PC-9 (cell line): ENCODE measurements at regions not wholly inside any gene's neighbourhood (a gene's known extent, or its start where the extent isn't known, plus 50 kb on each side); places are given as distances from the start of the nearest gene placed in this dataset.

Experiments used
- BruUV-seq: library from RNA; stranded (reverse); fragments of 400-500 nt; replicated peaks from 2 replicates; lab custom pipeline; 2021; lab: Mats Ljungman, UMichigan
- CTCF ChIA-PET: fragments of 300-600 bp; sonication (Branson Sonifier 250); formaldehyde crosslinking; loops from one replicate; lab custom pipeline; 2022; ENCODE audit warnings: antibody characterized with exemption; lab: Charles Lee
- POLR2A ChIA-PET: fragments of 300-600 bp; sonication (Branson Sonifier 250); formaldehyde crosslinking; loops from one replicate; lab custom pipeline; 2022; ENCODE audit warnings: antibody characterized with exemption; ENCODE audit not compliant: unreplicated experiment; lab: Charles Lee
- DNase-seq, 2 experiments: peaks; one replicate each; pipeline versions ENCODE4 v3.0.0 to v3.0.0-alpha.2; 2015 to 2022; ENCODE audit warnings: mixed read lengths in 1 of 2
- H2AFZ ChIP-seq: fragments of 200-600 bp; sonication (generic); 2 replicates; pipeline ENCODE4 v1.8.1; 2017; ENCODE audit warnings: antibody characterized with exemption
- H3F3A ChIP-seq: fragments of 200-600 bp; sonication (generic); 2 replicates; pipeline ENCODE4 v1.8.1; 2017; ENCODE audit warnings: antibody characterized with exemption, mild to moderate bottlenecking, low read depth; ENCODE audit not compliant: insufficient read depth
- H3K27ac ChIP-seq: fragments of 200-600 bp; sonication (generic); 2 replicates; pipeline ENCODE4 v1.6.1; 2016; ENCODE audit warnings: mixed run types
- H3K27me3 ChIP-seq: fragments of 200-600 bp; sonication (generic); 2 replicates; pipeline ENCODE4 v1.6.1; 2016; ENCODE audit warnings: low read depth, mixed run types; ENCODE audit not compliant: insufficient read depth
- H3K36me3 ChIP-seq: fragments of 200-600 bp; sonication (generic); 2 replicates; pipeline ENCODE4 v1.6.1; 2016; ENCODE audit warnings: low read depth, mixed run types
- H3K4me1 ChIP-seq: fragments of 200-600 bp; sonication (generic); replicated peaks from 2 replicates; pipeline ENCODE4 v1.6.1; 2016; ENCODE audit warnings: mixed run types; ENCODE audit not compliant: insufficient read depth
- H3K4me2 ChIP-seq: fragments of 200-600 bp; sonication (generic); 2 replicates; pipeline ENCODE4 v1.6.1; 2017; ENCODE audit warnings: mixed run types
- H3K4me3 ChIP-seq: fragments of 200-600 bp; sonication (generic); 2 replicates; pipeline ENCODE4 v1.6.1; 2016; ENCODE audit warnings: mixed run types
- H3K79me2 ChIP-seq: fragments of 200-600 bp; sonication (generic); 2 replicates; pipeline ENCODE4 v1.6.1; 2017; ENCODE audit warnings: low read depth, mixed run types
- H3K9me2 ChIP-seq: fragments of 200-600 bp; sonication (generic); 2 replicates; pipeline ENCODE4 v1.8.1; 2017; ENCODE audit warnings: mild to moderate bottlenecking; ENCODE audit not compliant: insufficient read depth
- H3K9me3 ChIP-seq: fragments of 200-600 bp; sonication (generic); 2 replicates; pipeline ENCODE4 v1.8.1; 2016; ENCODE audit warnings: low read depth; ENCODE audit not compliant: insufficient read depth
- H4K20me1 ChIP-seq: fragments of 200-600 bp; sonication (generic); 2 replicates; pipeline ENCODE4 v1.8.1; 2017; ENCODE audit not compliant: insufficient read depth
- EZH2 ChIP-seq: fragments of 200-600 bp; sonication (generic); IDR thresholded peaks from 2 replicates; pipeline ENCODE4 v1.8.0; 2017; ENCODE audit warnings: antibody characterized with exemption, low read depth
- intact Hi-C: fragments of 100-400 bp; cut with micrococcal nuclease; formaldehyde crosslinking; loops from one replicate; pipeline ENCODE4 v1.10.0; 2022; ENCODE audit not compliant: unreplicated experiment
- TF ChIP-seq, protein P1 (sequence below): fragments of 200-600 bp; sonication (generic); conservative IDR thresholded peaks from 2 replicates; pipeline ENCODE4 v1.6.1; 2017; ENCODE audit warnings: mixed run types, antibody characterized with exemption, mild to moderate bottlenecking, moderate library complexity

DNA sequence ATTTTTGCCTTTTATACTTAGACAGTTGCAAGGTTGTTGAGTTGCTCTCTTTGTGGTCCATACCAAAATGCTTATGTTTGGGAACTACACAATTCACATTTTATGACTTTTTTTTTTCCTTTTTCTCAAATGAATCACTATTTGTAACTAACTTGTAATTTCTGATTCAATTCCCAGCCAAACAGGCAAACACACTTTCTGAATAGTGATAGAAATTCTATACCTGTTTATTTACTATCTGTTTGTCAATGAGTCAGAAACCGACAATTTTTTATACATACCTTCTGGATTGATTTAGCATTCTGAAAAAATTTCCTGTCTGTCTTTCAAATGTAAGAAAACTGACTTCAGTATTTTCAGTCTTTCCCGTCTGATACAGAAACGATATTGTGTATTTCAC, 69.1 kb downstream of the MBL2 start:
- Histone ChIP-seq H3F3A (peaks cover 17% of the 10 kb centered on the region), H3K9me3 (no peaks in the 10 kb centered on the region), H3K4me3 (peak overlapping the region; percentile 50), H2AFZ (peak overlapping the region; percentile 80), H3K79me2 (no peaks in the 10 kb centered on the region), H3K27ac (peak overlapping the region; percentile 86), H3K36me3 (no peaks in the 10 kb centered on the region), H3K9me2 (peaks cover under 1% of the 10 kb centered on the region; the same call in 1 of the 2 replicates), H3K4me1 (peaks cover 19% of the 10 kb centered on the region), H3K4me2 (peak overlapping the region; percentile 75), H3K27me3 (no peaks in the 10 kb centered on the region), H4K20me1 (no peaks in the 10 kb centered on the region)
- intact Hi-C loops, result no loop called here
- BruUV-seq, result no TSS peak
- TF ChIP-seq, protein P1, sequence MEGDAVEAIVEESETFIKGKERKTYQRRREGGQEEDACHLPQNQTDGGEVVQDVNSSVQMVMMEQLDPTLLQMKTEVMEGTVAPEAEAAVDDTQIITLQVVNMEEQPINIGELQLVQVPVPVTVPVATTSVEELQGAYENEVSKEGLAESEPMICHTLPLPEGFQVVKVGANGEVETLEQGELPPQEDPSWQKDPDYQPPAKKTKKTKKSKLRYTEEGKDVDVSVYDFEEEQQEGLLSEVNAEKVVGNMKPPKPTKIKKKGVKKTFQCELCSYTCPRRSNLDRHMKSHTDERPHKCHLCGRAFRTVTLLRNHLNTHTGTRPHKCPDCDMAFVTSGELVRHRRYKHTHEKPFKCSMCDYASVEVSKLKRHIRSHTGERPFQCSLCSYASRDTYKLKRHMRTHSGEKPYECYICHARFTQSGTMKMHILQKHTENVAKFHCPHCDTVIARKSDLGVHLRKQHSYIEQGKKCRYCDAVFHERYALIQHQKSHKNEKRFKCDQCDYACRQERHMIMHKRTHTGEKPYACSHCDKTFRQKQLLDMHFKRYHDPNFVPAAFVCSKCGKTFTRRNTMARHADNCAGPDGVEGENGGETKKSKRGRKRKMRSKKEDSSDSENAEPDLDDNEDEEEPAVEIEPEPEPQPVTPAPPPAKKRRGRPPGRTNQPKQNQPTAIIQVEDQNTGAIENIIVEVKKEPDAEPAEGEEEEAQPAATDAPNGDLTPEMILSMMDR, result no peak
- no peak for TF ChIP-seq EZH2
- ChIA-PET POLR2A (no interaction called here), CTCF (no interaction called here)
- DNase-seq, result peak in 1 of 2 experiments; percentile 65

DNA sequence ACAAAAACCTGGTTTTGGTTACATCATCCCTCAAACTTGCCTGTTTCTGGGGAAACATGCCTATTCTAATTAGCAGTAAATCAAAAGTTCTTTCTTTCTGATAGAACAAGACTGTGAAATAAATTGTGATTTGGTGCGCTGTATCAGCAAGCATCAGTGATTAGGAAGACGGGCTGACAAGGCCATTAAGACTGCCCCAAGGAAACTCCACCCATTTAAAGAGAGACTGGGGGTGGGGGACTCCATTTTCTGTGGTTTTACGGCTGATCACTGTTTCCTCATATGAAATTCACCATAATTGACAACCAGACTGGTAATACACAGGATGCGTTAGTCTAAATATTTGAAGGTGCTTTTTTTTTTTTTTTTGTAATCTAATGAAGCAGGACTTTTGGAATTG, 68.7 kb downstream of the MBL2 start:
- peaks cover 4% of the 10 kb centered on the region; the same call in 1 of the 2 replicates for H3K9me2 ChIP-seq
- TF ChIP-seq, protein P1, result no peak
- no peak for TF ChIP-seq EZH2
- no TSS peak for BruUV-seq
- H3K27me3 ChIP-seq, result no peaks in the 10 kb centered on the region
- H3F3A ChIP-seq, result peaks cover 17% of the 10 kb centered on the region
- intact Hi-C loops, result no loop called here
- CTCF ChIA-PET, result no interaction called here
- no peaks in the 10 kb centered on the region for H3K36me3 ChIP-seq
- H3K9me3 ChIP-seq, result no peaks in the 10 kb centered on the region
- peaks cover 19% of the 10 kb centered on the region for H3K4me1 ChIP-seq
- POLR2A ChIA-PET, result no interaction called here
- H3K4me2 ChIP-seq, result peak overlapping the region; percentile 75
- H3K4me3 ChIP-seq, result peak overlapping the region; percentile 50
- peak overlapping the region; percentile 86 for H3K27ac ChIP-seq
- H3K79me2 ChIP-seq, result no peaks in the 10 kb centered on the region
- H2AFZ ChIP-seq, result peak overlapping the region; percentile 80
- peak in 1 of 2 experiments; percentile 64 for DNase-seq
- H4K20me1 ChIP-seq, result no peaks in the 10 kb centered on the region

DNA sequence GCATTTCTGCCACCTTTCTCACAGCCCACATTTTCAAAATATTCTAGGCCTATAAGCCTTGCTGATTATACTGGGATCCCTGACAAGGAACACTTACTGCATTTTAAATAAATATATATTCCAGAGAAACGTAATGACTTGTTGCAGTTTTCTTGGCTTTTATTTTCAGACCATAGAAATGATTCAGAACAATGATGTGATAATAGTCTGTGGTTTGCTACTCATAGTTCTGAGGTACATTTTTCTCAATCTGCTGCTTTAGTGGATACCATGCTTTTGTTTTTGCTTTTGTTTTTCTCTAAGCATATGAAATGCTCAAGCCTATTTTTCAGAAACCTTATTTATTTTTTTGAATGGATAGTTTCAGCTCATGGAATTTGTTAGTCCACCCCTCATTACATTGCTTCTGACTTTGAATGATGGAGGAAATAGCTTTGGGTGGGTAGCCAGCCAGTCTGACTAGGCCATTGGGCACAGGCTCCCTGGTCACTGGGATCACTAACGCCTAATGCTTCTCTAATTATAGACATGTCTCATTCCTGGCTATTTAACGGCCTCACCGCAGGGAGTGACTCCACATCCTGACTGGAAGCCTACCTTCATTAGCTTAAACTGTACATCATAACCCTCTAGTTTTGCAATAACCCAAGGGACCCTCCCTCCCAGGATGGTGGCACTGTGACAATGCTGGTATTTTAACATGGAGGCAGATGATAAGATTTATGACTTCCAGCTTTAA, 66.1 kb downstream of the MBL2 start:
- Histone ChIP-seq H3K4me3 (no peak overlapping the region), H3K27ac (no peak overlapping the region), H3K4me2 (no peak overlapping the region), H3K9me2 (peaks cover 4% of the 10 kb centered on the region; the same call in 1 of the 2 replicates), H3F3A (peaks cover 17% of the 10 kb centered on the region), H3K27me3 (no peaks in the 10 kb centered on the region), H2AFZ (no peak overlapping the region), H4K20me1 (no peaks in the 10 kb centered on the region), H3K36me3 (no peaks in the 10 kb centered on the region), H3K79me2 (no peaks in the 10 kb centered on the region), H3K4me1 (peaks cover 19% of the 10 kb centered on the region), H3K9me3 (no peaks in the 10 kb centered on the region)
- intact Hi-C loops, result no loop called here
- ChIA-PET POLR2A (no interaction called here), CTCF (no interaction called here)
- DNase-seq, result no peak
- no TSS peak for BruUV-seq
- TF ChIP-seq, protein P1, result no peak
- no peak for TF ChIP-seq EZH2
